ENCODE measurements at regions not wholly inside any gene's neighbourhood (a gene's known extent, or its start where the extent isn't known, plus 50 kb on each side); places are given as distances from the start of the nearest gene placed in this dataset.

DNA sequence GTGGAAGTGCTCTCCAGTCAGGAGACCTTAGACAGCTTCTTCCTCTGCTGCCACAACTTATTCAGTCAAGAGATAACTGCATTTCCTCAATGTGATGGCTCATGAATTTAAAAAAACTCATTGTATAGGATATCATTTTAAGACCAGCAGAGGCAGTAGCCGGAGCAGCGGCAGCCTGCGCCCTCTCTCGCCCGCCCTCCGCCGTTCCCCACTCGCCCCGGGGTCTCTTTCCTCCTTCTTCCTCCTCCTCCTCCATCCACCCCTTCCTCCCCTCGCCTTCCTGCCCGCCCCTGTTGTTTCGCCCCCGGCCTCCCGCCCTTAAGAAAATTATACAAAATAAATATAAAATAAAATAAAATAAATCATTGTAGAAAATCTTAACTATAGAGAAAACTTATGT, 687.6 kb downstream of the FLRT2 start:
- Histone ChIP-seq H3K4me1 (ENCODE audit: control insufficient read depth, insufficient read depth, low read length) (peaks cover 2% of the 10 kb centered on the region), H3K56ac (ENCODE audit: extremely low read depth, insufficient read depth, low read length) (no peak overlapping the region), H3K4me2 (ENCODE audit: low read depth, low read length) (no peak overlapping the region), H4K8ac (ENCODE audit: low read depth in 2 of 2, low read length in 2 of 2) (no peak overlapping the region), H3K9me3 (ENCODE audit: control insufficient read depth, insufficient read depth, low read length) (no peaks in the 10 kb centered on the region), H3K9ac (ENCODE audit: low read depth, low read length) (no peak overlapping the region), H3K4me3 (ENCODE audit: insufficient read depth, low read depth, low read length) (no peak overlapping the region), H3K18ac (ENCODE audit: low read depth, low read length) (no peak overlapping the region), H4K5ac (ENCODE audit: low read depth, low read length) (no peak overlapping the region), H2BK5ac (ENCODE audit: low read depth, low read length, poor library complexity, severe bottlenecking) (no peak overlapping the region), H3K23ac (ENCODE audit: low read depth, low read length) (no peak overlapping the region), H3K14ac (replicated peaks; ENCODE audit: low read depth, low read length) (no peak overlapping the region), H3K27ac (ENCODE audit: insufficient read depth, low read length) (no peak overlapping the region), H3K27me3 (ENCODE audit: control insufficient read depth, insufficient read depth, low read length) (no peaks in the 10 kb centered on the region), H3K9me1 (ENCODE audit: insufficient read depth, low read length) (no peaks in the 10 kb centered on the region), H3K79me1 (ENCODE audit: low read depth in 1 of 2, low read length in 2 of 2) (no peaks in the 10 kb centered on the region), H4K20me1 (ENCODE audit: insufficient read depth, low read length) (no peaks in the 10 kb centered on the region), H4K91ac (ENCODE audit: insufficient read depth, low read depth, low read length) (no peak overlapping the region), H3K4ac (ENCODE audit: low read depth, low read length) (no peak overlapping the region), H3K36me3 (ENCODE audit: control insufficient read depth, insufficient read depth, low read length) (no peaks in the 10 kb centered on the region), H2AK5ac (ENCODE audit: low read depth, low read length) (no peak overlapping the region), H2BK120ac (ENCODE audit: low read depth, low read length) (no peak overlapping the region), H2AFZ (replicated peaks; ENCODE audit: low read length, poor library complexity) (no peak overlapping the region), H2BK15ac (ENCODE audit: low read depth, low read length) (no peak overlapping the region), H2BK20ac (ENCODE audit: low read depth, low read length) (no peak overlapping the region), H2AK9ac (replicated peaks; ENCODE audit: low read depth, low read length, poor library complexity) (no peak overlapping the region)
- no CpG with 5 or more reads among the region's 14 CpGs for WGBS, 2 experiments (ENCODE audit: extremely low coverage in 2 of 2, insufficient read length in 1 of 2)
- POLR2A ChIA-PET (ENCODE audit: unreplicated experiment): no interaction called here
- in situ Hi-C loops (cut with MboI; ENCODE audit: low sequenced_read_pairs): no loop called here
- intact Hi-C loops (cut with micrococcal nuclease): no loop called here
- DNase-seq (no peak), ATAC-seq (ENCODE audit: low read depth) (no peak)
- CTCF ChIA-PET: no interaction called here
- dilution Hi-C loops (cut with HindIII; ENCODE audit: low sequenced_read_pairs, unreplicated experiment): no loop called here
- no TSS peak for BruUV-seq (replicated peaks)
- TF ChIP-seq NFE2L2 (IDR thresholded peaks at IDR 0.05; ENCODE audit: low read depth, low read length) (no peak), MAZ (IDR thresholded peaks at IDR 0.05; ENCODE audit: borderline replicate concordance, low read depth, low read length) (no peak), CEBPB (IDR thresholded peaks at IDR 0.05; ENCODE audit: low read depth, low read length) (no peak), MXI1 (IDR thresholded peaks at IDR 0.05; ENCODE audit: borderline replicate concordance, low read depth, low read length) (no peak), SMC3 (IDR thresholded peaks at IDR 0.05; ENCODE audit: low read depth, low read length) (no peak), RCOR1 (IDR thresholded peaks at IDR 0.05; ENCODE audit: insufficient replicate concordance, low read length) (no peak), MAFK (IDR thresholded peaks at IDR 0.05; ENCODE audit: low read depth, low read length) (no peak), POLR2A (IDR thresholded peaks at IDR 0.05; ENCODE audit: low read depth, low read length) (no peak), RAD21 (IDR thresholded peaks at IDR 0.05; ENCODE audit: low read length) (no peak), FOS (IDR thresholded peaks at IDR 0.05; ENCODE audit: low read depth, low read length) (no peak), RFX5 (IDR thresholded peaks at IDR 0.05; ENCODE audit: low read depth, low read length) (no peak), BHLHE40 (IDR thresholded peaks at IDR 0.05; ENCODE audit: low read depth, low read length) (no peak), CHD1 (IDR thresholded peaks at IDR 0.05; ENCODE audit: low read depth, low read length) (no peak)
- TF ChIP-seq, protein P1, sequence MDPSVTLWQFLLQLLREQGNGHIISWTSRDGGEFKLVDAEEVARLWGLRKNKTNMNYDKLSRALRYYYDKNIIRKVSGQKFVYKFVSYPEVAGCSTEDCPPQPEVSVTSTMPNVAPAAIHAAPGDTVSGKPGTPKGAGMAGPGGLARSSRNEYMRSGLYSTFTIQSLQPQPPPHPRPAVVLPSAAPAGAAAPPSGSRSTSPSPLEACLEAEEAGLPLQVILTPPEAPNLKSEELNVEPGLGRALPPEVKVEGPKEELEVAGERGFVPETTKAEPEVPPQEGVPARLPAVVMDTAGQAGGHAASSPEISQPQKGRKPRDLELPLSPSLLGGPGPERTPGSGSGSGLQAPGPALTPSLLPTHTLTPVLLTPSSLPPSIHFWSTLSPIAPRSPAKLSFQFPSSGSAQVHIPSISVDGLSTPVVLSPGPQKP (IDR thresholded peaks at IDR 0.05; ENCODE audit: borderline replicate concordance, low read depth, low read length): no peak
- TF ChIP-seq, protein P2, sequence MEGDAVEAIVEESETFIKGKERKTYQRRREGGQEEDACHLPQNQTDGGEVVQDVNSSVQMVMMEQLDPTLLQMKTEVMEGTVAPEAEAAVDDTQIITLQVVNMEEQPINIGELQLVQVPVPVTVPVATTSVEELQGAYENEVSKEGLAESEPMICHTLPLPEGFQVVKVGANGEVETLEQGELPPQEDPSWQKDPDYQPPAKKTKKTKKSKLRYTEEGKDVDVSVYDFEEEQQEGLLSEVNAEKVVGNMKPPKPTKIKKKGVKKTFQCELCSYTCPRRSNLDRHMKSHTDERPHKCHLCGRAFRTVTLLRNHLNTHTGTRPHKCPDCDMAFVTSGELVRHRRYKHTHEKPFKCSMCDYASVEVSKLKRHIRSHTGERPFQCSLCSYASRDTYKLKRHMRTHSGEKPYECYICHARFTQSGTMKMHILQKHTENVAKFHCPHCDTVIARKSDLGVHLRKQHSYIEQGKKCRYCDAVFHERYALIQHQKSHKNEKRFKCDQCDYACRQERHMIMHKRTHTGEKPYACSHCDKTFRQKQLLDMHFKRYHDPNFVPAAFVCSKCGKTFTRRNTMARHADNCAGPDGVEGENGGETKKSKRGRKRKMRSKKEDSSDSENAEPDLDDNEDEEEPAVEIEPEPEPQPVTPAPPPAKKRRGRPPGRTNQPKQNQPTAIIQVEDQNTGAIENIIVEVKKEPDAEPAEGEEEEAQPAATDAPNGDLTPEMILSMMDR (conservative IDR thresholded peaks at IDR 0.05; ENCODE audit: low read depth, low read length): no peak
- TF ChIP-seq, protein P3, sequence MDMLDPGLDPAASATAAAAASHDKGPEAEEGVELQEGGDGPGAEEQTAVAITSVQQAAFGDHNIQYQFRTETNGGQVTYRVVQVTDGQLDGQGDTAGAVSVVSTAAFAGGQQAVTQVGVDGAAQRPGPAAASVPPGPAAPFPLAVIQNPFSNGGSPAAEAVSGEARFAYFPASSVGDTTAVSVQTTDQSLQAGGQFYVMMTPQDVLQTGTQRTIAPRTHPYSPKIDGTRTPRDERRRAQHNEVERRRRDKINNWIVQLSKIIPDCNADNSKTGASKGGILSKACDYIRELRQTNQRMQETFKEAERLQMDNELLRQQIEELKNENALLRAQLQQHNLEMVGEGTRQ (IDR thresholded peaks at IDR 0.05; ENCODE audit: low read depth, low read length): no peak

Measured in IMR-90 (cell line).